H1 (cell line): ENCODE measurements at regions not wholly inside any gene's neighbourhood (a gene's known extent, or its start where the extent isn't known, plus 50 kb on each side); places are given as distances from the start of the nearest gene placed in this dataset.

Experiments used
- CTBP2 ChIP-seq: IDR thresholded peaks from 2 replicates; pipeline ENCODE4 v1.7.0; 2011; ENCODE audit warnings: borderline replicate concordance, mild to moderate bottlenecking, moderate library complexity, mixed read lengths, low read length; ENCODE audit not compliant: insufficient read depth, insufficient read length
- POLR2AphosphoS5 ChIP-seq: IDR thresholded peaks from 2 replicates; pipeline ENCODE4 v1.6.1; 2011; ENCODE audit warnings: low read depth, low read length
- RBBP5 ChIP-seq: IDR thresholded peaks from 2 replicates; pipeline ENCODE4 v1.7.1; 2012; ENCODE audit warnings: low read depth, mild to moderate bottlenecking, inconsistent platforms, low read length, moderate library complexity, borderline replicate concordance
- SP2 ChIP-seq: IDR thresholded peaks from 2 replicates; pipeline ENCODE4 v1.6.1; 2012; ENCODE audit warnings: mild to moderate bottlenecking, low read length, inconsistent platforms
- TAF1 ChIP-seq: IDR thresholded peaks from 2 replicates; pipeline ENCODE4 v1.6.1; 2011; ENCODE audit warnings: mild to moderate bottlenecking, low read depth, low read length
- USF2 ChIP-seq: IDR thresholded peaks from 2 replicates; pipeline ENCODE4 v1.6.1; 2011; ENCODE audit warnings: low read length, improper control_type of control experiment
- ZNF274 ChIP-seq: IDR thresholded peaks from 2 replicates; pipeline ENCODE4 v1.7.0; 2012; ENCODE audit warnings: low read length, borderline replicate concordance; ENCODE audit errors: extremely low read depth

DNA sequence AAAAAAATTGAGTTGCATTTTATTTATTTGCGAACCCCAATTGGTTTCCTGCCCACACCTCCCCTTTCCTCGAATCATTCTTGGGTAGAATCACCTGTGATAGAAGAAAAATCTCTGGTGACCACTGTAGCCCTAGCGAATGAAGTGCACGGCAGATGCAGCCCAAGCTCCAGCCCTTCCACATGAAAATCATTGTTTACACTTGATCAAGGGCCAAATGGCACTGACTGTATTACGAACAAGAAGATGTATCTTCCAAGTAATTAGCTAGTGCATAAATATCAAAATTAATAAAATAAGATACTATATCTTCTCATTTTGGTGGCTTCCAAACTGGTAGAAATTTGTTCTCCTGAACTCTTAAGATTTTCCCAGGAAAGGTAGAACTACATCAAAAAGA is 93.4 kb upstream of the ARID1B start (continued):
- TF ChIP-seq TAF1 (no peak), POLR2AphosphoS5 (no peak), ZNF274 (no peak), RBBP5 (no peak), CTBP2 (no peak), USF2 (no peak), SP2 (no peak)
